GM21423 (cell line): ENCODE measurements at regions not wholly inside any gene's neighbourhood (a gene's known extent, or its start where the extent isn't known, plus 50 kb on each side); places are given as distances from the start of the nearest gene placed in this dataset.
"Not testable (repeated sequence)": the region's sequence is repeated elsewhere in the genome, so short reads cannot be mapped to it uniquely, and the experiment has no call there.

Experiments
- ATAC-seq: cut with Tn5 transposase; IDR thresholded peaks from one replicate; pipeline ENCODE4 v1.9.1; 2021; ENCODE audit warnings: mild to moderate bottlenecking, moderate library complexity; ENCODE audit not compliant: unreplicated experiment

GRCh38 chr16:86335266-86336172, 174.8 kb upstream of the FOXF1 start:
- ATAC-seq, result no peak

- ATAC-seq, result no peak
Measured at GRCh38 chr16:86337138-86337537, 173.2 kb upstream of the FOXF1 start.

GRCh38 chr16:86337581-86338402, 172.5 kb upstream of the FOXF1 start:
- no peak for ATAC-seq

- no peak for ATAC-seq
Measured at GRCh38 chr16:86338403-86339115, 171.8 kb upstream of the FOXF1 start.

GRCh38 chr16:86342161-86342834, 168.0 kb upstream of the FOXF1 start:
- no peak for ATAC-seq

GRCh38 chr16:86343027-86343795, 167.1 kb upstream of the FOXF1 start:
- no peak for ATAC-seq

GRCh38 chr16:86343796-86344585, 166.3 kb upstream of the FOXF1 start:
- ATAC-seq, result no peak

GRCh38 chr16:86344586-86344871, 165.8 kb upstream of the FOXF1 start:
- no peak for ATAC-seq

- ATAC-seq, result no peak
Measured at GRCh38 chr16:86344881-86345280, 165.4 kb upstream of the FOXF1 start.

- ATAC-seq, result no peak
Measured at GRCh38 chr16:86345516-86345915, 164.8 kb upstream of the FOXF1 start.

GRCh38 chr16:86346034-86346433, 164.3 kb upstream of the FOXF1 start:
- no peak for ATAC-seq

GRCh38 chr16:86347090-86347489, 163.2 kb upstream of the FOXF1 start:
- ATAC-seq, result no peak

GRCh38 chr16:86347916-86348555, 162.3 kb upstream of the FOXF1 start:
- no peak for ATAC-seq

- no peak for ATAC-seq
Measured at GRCh38 chr16:86349338-86349900, 160.9 kb upstream of the FOXF1 start.

- ATAC-seq, result no peak
Measured at GRCh38 chr16:86350289-86350688, 160.0 kb upstream of the FOXF1 start.

- no peak for ATAC-seq
Measured at GRCh38 chr16:86351041-86351784, 159.1 kb upstream of the FOXF1 start.

GRCh38 chr16:86351785-86352139, 158.6 kb upstream of the FOXF1 start:
- not testable (repeated sequence) for ATAC-seq

GRCh38 chr16:86353148-86353547, 157.2 kb upstream of the FOXF1 start:
- no peak for ATAC-seq
